Astrocyte (in vitro differentiated cells and primary cell): ENCODE measurements at regions not wholly inside any gene's neighbourhood (a gene's known extent, or its start where the extent isn't known, plus 50 kb on each side); places are given as distances from the start of the nearest gene placed in this dataset.

Experiments
- DNase-seq: peaks from one replicate; pipeline ENCODE4 v3.0.0-alpha.2; 2010; ENCODE audit warnings: low read depth
- FAIRE-seq: peaks from 2 replicates; lab custom pipeline; 2011; peaks lifted over from hg19 to GRCh38; lab: Jason Lieb, UNC
- H2AFZ ChIP-seq: 2 replicates; pipeline ENCODE4 v1.6.0; 2012; ENCODE audit warnings: low read depth, low read length, inconsistent platforms
- H3K27ac ChIP-seq: 2 replicates; pipeline ENCODE4 v1.5.1; 2011; ENCODE audit warnings: low read depth, low read length, inconsistent platforms
- H3K27me3 ChIP-seq: 2 replicates; pipeline ENCODE4 v1.6.0; 2011; ENCODE audit warnings: low read length, inconsistent platforms; ENCODE audit not compliant: insufficient read depth
- H3K36me3 ChIP-seq: 2 replicates; pipeline ENCODE4 v1.5.1; 2011; ENCODE audit warnings: low read length, inconsistent platforms; ENCODE audit not compliant: insufficient read depth
- H3K4me1 ChIP-seq: 2 replicates; pipeline ENCODE4 v1.5.1; 2011; ENCODE audit warnings: low read length, inconsistent platforms; ENCODE audit not compliant: insufficient read depth
- H3K4me2 ChIP-seq: 2 replicates; pipeline ENCODE4 v1.6.0; 2012; ENCODE audit warnings: low read length, inconsistent platforms
- H3K4me3 ChIP-seq: 2 replicates; pipeline ENCODE4 v1.5.1; 2011; ENCODE audit warnings: low read depth, mild to moderate bottlenecking, low read length, inconsistent platforms; ENCODE audit not compliant: insufficient read depth
- H3K79me2 ChIP-seq: 2 replicates; pipeline ENCODE4 v1.6.0; 2012; ENCODE audit warnings: mild to moderate bottlenecking, low read length, inconsistent platforms; ENCODE audit not compliant: insufficient read depth
- H3K9ac ChIP-seq: 2 replicates; pipeline ENCODE4 v1.6.0; 2012; ENCODE audit warnings: mild to moderate bottlenecking, low read length, inconsistent platforms
- H3K9me3 ChIP-seq: 2 replicates; pipeline ENCODE4 v1.5.1; 2012; ENCODE audit warnings: low read depth, mild to moderate bottlenecking, low read length, inconsistent platforms; ENCODE audit not compliant: insufficient read depth
- H4K20me1 ChIP-seq: 2 replicates; pipeline ENCODE4 v1.6.0; 2012; ENCODE audit warnings: low read length, inconsistent platforms; ENCODE audit not compliant: insufficient read depth
- H3K27ac Mint-ChIP-seq: one replicate; pipeline ENCODE4 v1.8.0; 2021; ENCODE audit warnings: mild to moderate bottlenecking, mixed read lengths; ENCODE audit not compliant: unreplicated experiment
- H3K27me3 Mint-ChIP-seq: one replicate; pipeline ENCODE4 v1.8.0; 2021; ENCODE audit warnings: low read depth, mixed read lengths; ENCODE audit not compliant: unreplicated experiment
- H3K36me3 Mint-ChIP-seq: one replicate; pipeline ENCODE4 v1.8.0; 2021; ENCODE audit warnings: low read depth, mixed read lengths; ENCODE audit not compliant: unreplicated experiment
- H3K4me1 Mint-ChIP-seq: one replicate; pipeline ENCODE4 v1.8.0; 2021; ENCODE audit warnings: low read depth, mixed read lengths; ENCODE audit not compliant: unreplicated experiment
- H3K4me3 Mint-ChIP-seq: one replicate; pipeline ENCODE4 v1.8.0; 2021; ENCODE audit warnings: mild to moderate bottlenecking, moderate library complexity, mixed read lengths; ENCODE audit not compliant: unreplicated experiment
- H3K9me3 Mint-ChIP-seq: one replicate; pipeline ENCODE4 v1.8.0; 2021; ENCODE audit warnings: mild to moderate bottlenecking, mixed read lengths; ENCODE audit not compliant: unreplicated experiment
- CTCF ChIP-seq: IDR thresholded peaks from 2 replicates; pipeline ENCODE4 v1.5.1; 2011; ENCODE audit warnings: low read depth, mild to moderate bottlenecking, inconsistent platforms, low read length, moderate library complexity; ENCODE audit not compliant: insufficient read depth
- EZH2 ChIP-seq: IDR thresholded peaks from 2 replicates; pipeline ENCODE4 v1.6.1; 2012; ENCODE audit warnings: mild to moderate bottlenecking, low read length, inconsistent platforms; ENCODE audit not compliant: insufficient read depth

- Histone ChIP-seq H2AFZ (no peak overlapping the region), H3K27ac (peak overlapping the region; percentile 67), H3K9me3 (peaks cover 2% of the 10 kb centered on the region), H3K9ac (peak overlapping the region; percentile 60), H4K20me1 (no peaks in the 10 kb centered on the region), H3K79me2 (no peaks in the 10 kb centered on the region), H3K4me3 (no peak overlapping the region), H3K4me2 (peak overlapping the region; percentile 44), H3K27me3 (no peaks in the 10 kb centered on the region), H3K36me3 (no peaks in the 10 kb centered on the region), H3K4me1 (peaks cover 8% of the 10 kb centered on the region)
- Mint-ChIP-seq H3K36me3 (peaks cover 4% of the 10 kb centered on the region), H3K27ac (peak overlapping the region; percentile 21), H3K4me3 (no peak overlapping the region), H3K27me3 (no peaks in the 10 kb centered on the region), H3K4me1 (peaks cover 10% of the 10 kb centered on the region), H3K9me3 (peaks cover 13% of the 10 kb centered on the region)
- FAIRE-seq (peak; percentile 13), DNase-seq (peak; percentile 82)
- TF ChIP-seq CTCF: no peak
- TF ChIP-seq EZH2: no peak
Observed at GRCh38 chr1:162916407-162916806, 55.4 kb upstream of the CCDC190 start.

- H3K4me2 ChIP-seq: no peak overlapping the region
- no peaks in the 10 kb centered on the region for H3K36me3 ChIP-seq
- no peaks in the 10 kb centered on the region for H3K27me3 ChIP-seq
- Mint-ChIP-seq H3K27me3 (no peaks in the 10 kb centered on the region), H3K36me3 (peaks cover 4% of the 10 kb centered on the region), H3K4me3 (no peak overlapping the region), H3K4me1 (peaks cover 10% of the 10 kb centered on the region), H3K9me3 (peaks cover 14% of the 10 kb centered on the region), H3K27ac (no peak overlapping the region)
- peaks cover 8% of the 10 kb centered on the region for H3K4me1 ChIP-seq
- FAIRE-seq (no peak), DNase-seq (no peak)
- H3K79me2 ChIP-seq: no peaks in the 10 kb centered on the region
- TF ChIP-seq EZH2 (no peak), CTCF (no peak)
- no peak overlapping the region for H3K27ac ChIP-seq
- no peaks in the 10 kb centered on the region for H4K20me1 ChIP-seq
- no peak overlapping the region for H3K4me3 ChIP-seq
- H3K9me3 ChIP-seq: peaks cover 2% of the 10 kb centered on the region
- H2AFZ ChIP-seq: no peak overlapping the region
- H3K9ac ChIP-seq: no peak overlapping the region
Observed at GRCh38 chr1:162914601-162915000, 53.6 kb upstream of the CCDC190 start.

GRCh38 chr1:162913345-162913744 is 52.4 kb upstream of the CCDC190 start:
- Histone ChIP-seq H3K27me3 (no peaks in the 10 kb centered on the region), H2AFZ (no peak overlapping the region), H3K27ac (no peak overlapping the region), H3K79me2 (no peaks in the 10 kb centered on the region), H3K4me1 (peaks cover 18% of the 10 kb centered on the region), H3K36me3 (no peaks in the 10 kb centered on the region), H3K9me3 (peaks cover 2% of the 10 kb centered on the region), H3K4me2 (no peak overlapping the region), H4K20me1 (no peaks in the 10 kb centered on the region), H3K4me3 (no peak overlapping the region), H3K9ac (no peak overlapping the region)
- Mint-ChIP-seq H3K4me3 (no peak overlapping the region), H3K36me3 (peaks cover 4% of the 10 kb centered on the region), H3K27ac (no peak overlapping the region), H3K9me3 (peaks cover 14% of the 10 kb centered on the region), H3K27me3 (no peaks in the 10 kb centered on the region), H3K4me1 (peaks cover 14% of the 10 kb centered on the region)
- FAIRE-seq (no peak), DNase-seq (no peak)
- TF ChIP-seq CTCF (no peak), EZH2 (no peak)
